Left ventricle myocardium superior (tissue), 1 donor: ENCODE measurements at regions not wholly inside any gene's neighbourhood (a gene's known extent, or its start where the extent isn't known, plus 50 kb on each side); places are given as distances from the start of the nearest gene placed in this dataset.

Source experiments
- ATAC-seq: fragments of 200-7000 bp; cut with Tn5 transposase; one replicate; pipeline ENCODE4 v1.9.1; 2020; ENCODE audit warnings: mild to moderate bottlenecking, moderate library complexity
- DNase-seq: peaks from one replicate; pipeline ENCODE4 v3.0.0-alpha.2; 2020
- intact Hi-C: fragments of 100-400 bp; cut with micrococcal nuclease; formaldehyde crosslinking; loops from one replicate; pipeline ENCODE4 v1.11.0; 2022
- donor health status: DM: no; HTN: yes; CAD: no; lungs with severe emphysema.

GRCh38 chr7:63008366-63008765 lies 990.3 kb upstream of the ZNF722 start:
- ATAC-seq, result no peak
- no peak for DNase-seq
- intact Hi-C loops, result no loop called here

DNA sequence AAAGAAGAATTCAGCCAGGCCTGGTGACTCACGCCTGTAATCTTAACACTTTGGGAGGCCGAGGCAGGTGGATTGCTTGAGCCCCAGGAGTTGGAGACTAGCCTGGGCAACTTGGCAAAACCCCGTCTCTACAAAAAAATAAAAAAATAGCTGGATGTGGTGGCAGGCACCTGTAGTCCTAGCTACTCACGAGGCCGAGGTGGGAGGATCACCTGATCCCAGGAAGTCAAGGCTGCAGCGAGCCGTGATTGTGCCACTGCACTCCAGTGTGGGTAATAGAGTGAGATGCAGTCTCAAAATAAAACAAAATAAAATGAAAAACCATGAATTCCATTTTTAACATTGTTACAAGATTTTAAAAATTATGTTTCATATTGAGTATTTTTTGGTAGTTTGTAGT lies 988.9 kb upstream of the ZNF722 start:
- DNase-seq (no peak), ATAC-seq (no peak)
- intact Hi-C loops, result no loop called here

DNA sequence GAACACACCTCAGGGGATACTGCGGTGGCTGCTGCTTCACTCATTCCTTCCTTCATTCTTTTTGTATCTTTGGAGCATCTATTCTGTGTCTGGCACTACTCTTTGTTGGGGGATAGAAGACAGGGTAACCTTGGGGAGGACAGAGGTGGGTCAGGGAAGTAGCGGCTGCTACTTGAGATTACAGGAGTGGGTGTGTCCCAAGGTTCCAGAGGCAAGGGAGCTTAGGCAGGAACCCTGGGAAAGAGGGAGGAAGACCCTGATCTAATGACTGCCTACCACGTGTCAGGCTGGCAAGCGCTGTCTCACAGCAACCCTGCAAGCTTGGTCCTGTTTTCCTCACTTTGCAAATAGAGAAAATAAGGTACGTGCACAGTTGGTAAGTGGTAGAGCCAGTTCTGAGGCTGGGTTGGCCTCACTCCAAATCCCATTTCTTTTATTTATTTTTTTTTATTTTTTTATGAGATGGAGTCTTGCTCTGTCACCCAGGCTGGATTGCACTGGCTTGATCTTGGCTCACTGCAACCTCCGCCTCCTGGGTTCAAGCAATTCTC lies 985.9 kb upstream of the ZNF722 start:
- intact Hi-C loops, result no loop called here

GRCh38 chr7:63014792-63015191 lies 983.9 kb upstream of the ZNF722 start:
- DNase-seq (no peak), ATAC-seq (no peak)
- intact Hi-C loops, result no loop called here

More for the DNA sequence above, 985.9 kb upstream of the ZNF722 start:
- ATAC-seq (no peak), DNase-seq (no peak)

DNA sequence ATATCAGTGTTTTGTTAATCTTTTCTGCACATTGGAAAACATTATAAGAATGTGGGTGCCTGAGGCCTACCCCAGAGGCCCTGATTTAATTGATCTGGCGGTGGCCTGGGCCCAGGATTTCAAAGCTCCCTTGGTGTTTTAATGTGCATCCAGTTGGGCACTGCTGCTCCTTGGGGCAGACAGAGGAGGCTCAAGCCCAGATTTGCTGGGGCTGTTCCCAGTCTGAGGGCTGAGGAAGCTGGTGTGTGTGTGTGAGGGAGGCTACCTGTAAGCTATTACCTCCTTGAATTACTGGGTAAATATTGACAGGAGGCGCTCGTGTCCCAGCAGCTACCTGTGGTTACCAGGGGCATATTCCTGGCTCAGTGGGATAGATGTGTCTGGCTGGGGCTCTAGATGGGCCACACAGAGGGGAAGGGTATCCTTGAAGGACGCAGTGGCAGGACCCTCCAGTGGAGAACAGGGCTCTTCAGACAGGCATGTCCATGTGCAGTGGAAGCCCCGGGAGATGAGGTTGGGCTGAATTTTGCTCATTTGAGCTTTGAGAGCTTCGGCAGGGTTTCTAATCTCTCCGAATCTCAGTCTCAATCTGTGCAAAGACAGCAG lies 975.4 kb upstream of the ZNF722 start:
- DNase-seq (no peak), ATAC-seq (no peak)
- intact Hi-C loops, result no loop called here

GRCh38 chr7:63024446-63024845 lies 974.2 kb upstream of the ZNF722 start:
- intact Hi-C loops, result no loop called here
- ATAC-seq, result no peak
- no peak for DNase-seq

DNA sequence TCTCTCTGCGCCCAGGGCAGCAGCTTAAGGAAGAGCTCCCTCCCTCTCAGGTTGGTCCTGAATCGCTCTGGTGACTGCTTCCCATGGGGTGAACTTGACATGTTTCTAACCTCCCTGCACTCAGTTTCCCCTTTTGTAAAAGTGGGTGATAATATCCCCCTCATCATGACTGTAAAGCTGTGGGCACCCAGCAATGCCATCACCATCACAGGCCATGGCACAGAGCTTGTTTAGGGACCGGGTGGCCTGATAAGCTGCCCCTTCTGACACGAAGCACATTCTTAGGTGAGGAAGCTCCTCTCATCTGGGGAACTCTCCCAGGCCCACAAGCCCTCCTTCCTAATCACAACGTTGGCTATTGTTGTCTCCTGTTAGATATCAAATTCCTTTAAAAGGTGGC lies 972.8 kb upstream of the ZNF722 start:
- no peak for ATAC-seq
- no peak for DNase-seq
- intact Hi-C loops, result no loop called here

GRCh38 chr7:63027075-63027474 lies 971.6 kb upstream of the ZNF722 start:
- intact Hi-C loops, result no loop called here
- DNase-seq, result no peak
- ATAC-seq, result no peak

GRCh38 chr7:63028376-63029206 lies 970.1 kb upstream of the ZNF722 start:
- ATAC-seq, result no peak
- intact Hi-C loops, result no loop called here

DNA sequence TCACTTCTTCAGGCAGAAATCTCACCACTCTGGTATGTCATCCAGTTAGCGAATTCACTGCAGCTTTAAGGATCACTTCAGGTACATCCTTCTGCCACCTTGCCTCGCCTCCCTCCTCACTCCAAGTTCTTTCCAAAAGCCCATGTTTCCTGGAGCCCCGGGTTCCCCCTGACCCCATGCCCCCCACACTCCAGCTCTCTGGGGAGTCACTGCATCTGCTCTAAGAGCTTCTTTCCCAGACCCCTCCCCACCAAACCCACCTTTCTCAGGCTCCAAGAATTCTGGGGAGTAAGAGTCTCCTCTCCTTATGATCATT lies 969.5 kb upstream of the ZNF722 start:
- DNase-seq (no peak), ATAC-seq (no peak)
- intact Hi-C loops, result no loop called here

More at GRCh38 chr7:63028376-63029206, 970.1 kb upstream of the ZNF722 start:
- no peak for DNase-seq

- intact Hi-C loops, result no loop called here
- DNase-seq, result no peak
- ATAC-seq, result no peak
These were observed 968.6 kb upstream of the ZNF722 start for GRCh38 chr7:63030061-63030460.

DNA sequence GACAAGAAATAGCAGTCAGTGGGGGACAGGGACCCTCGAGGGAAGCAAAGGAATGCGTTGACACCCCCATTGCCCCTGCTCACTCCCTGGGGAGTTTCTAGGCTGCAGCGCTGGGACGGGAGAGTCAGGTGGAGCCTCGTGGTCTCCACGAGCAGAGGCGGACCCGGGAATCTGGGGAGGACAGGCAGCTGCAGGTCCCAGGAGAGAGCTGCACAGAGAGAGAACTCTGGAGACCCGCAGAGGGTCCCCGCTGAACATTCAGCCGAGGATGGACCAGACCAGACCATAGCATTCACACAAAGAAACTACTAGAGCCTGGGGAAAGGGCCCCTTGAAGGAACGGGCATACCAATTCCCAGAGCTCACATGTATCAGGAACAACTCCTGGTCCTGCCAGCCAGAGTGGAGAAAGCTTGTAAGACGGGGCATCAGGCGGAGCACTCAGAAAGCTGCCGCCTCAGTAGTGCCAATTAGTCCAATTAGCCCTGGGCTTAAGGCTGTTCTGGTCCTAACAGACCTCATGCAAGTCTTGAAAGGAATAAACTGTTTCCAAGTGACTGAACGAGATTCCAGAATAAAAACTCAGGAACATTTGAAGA lies 966.7 kb upstream of the ZNF722 start:
- DNase-seq (no peak), ATAC-seq (no peak)
- intact Hi-C loops, result no loop called here

GRCh38 chr7:63037242-63037641 lies 961.4 kb upstream of the ZNF722 start:
- DNase-seq (no peak), ATAC-seq (no peak)
- intact Hi-C loops, result no loop called here

DNA sequence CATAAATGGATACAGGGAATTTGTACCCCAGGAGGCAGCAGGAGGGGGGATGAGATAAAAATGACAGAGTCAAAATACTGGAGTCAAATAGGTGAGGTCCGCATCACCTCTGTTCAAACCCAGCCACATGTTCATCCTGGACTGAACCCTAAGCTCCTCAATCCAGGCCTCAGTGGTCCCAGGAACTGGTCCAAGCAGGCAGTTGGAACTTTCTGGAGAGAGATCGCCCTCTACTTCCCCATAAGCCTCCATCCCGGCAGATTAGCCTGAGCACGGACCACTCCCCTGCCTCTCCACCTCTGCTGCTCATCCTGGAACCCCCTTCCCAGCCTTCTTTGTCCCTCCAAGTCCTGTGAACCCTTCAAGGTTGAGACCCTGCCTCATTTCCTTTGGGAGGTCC lies 959.7 kb upstream of the ZNF722 start:
- ATAC-seq, result no peak
- no peak for DNase-seq
- intact Hi-C loops, result no loop called here

DNA sequence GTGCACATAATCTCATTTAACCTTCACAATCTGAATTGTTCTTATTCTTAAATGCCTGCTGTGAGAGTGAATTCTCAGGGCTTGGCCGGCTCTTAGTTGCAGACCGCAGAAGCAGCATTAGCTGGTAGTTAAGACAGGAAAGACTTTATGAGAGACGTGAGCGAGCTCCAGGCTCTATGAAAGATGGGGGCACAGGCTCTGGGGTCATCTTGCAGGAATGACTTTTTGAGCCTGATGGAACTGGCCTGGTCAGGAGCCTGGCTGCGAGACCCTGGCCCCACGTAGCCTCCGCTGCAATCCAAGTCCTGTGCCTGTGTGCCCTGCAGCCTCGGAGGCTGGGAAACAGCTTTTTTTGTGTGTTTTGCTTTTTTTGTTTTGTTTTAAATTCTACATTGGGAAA lies 958.8 kb upstream of the ZNF722 start:
- DNase-seq (no peak), ATAC-seq (no peak)
- intact Hi-C loops, result no loop called here

DNA sequence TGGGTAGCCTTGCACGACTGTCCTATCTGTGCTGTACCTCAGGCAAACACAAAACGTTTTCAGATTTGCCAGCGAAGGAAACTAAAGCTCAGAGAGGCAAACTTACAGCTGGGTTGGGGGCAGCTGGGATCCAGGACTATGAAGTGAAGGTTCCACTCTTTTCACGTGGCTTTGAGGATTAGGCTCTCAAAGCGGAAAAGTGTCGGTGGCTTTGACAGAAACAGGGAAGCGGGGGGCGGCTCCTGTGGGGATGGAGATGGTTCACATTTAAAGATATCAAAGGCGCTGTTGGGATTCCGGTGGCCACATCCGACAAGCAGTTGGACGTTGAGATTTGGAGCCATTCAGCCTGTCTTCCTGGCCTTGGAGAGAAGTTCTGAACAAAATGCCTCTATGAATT lies 958.3 kb upstream of the ZNF722 start:
- ATAC-seq (no peak), DNase-seq (no peak)
- intact Hi-C loops, result no loop called here

DNA sequence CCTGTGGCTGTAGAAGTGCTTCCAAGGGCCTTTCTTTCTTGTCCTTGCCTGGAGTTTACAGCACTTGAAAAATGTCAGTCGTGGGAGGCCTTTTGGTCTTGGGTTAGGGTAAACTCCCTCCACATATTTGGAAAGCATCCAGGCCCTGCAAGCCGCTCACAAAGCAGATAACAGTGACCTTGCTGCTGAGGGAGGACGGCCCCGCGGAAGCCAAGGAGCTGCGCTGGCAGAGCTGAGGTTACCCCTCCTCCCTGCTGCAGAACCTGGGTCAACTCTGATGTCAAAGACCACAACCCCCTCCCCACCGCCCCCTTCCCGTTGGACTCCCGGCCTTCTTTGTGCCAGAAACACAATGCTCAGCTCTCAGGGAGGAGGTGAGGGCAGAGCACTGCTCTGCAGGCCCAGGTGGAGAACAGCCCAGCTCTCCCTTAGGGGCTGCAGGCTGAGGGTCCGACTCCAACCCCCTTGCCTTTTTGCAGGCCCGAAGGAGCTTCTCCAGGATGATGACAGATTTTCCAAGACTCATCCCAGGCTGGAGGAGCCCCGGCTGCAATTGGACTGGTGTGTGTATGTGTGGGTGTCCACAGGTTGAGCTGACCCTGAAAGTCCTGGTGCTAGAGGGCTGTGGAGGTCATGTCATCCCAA lies 957.6 kb upstream of the ZNF722 start:
- DNase-seq (no peak), ATAC-seq (no peak)
- intact Hi-C loops, result no loop called here

DNA sequence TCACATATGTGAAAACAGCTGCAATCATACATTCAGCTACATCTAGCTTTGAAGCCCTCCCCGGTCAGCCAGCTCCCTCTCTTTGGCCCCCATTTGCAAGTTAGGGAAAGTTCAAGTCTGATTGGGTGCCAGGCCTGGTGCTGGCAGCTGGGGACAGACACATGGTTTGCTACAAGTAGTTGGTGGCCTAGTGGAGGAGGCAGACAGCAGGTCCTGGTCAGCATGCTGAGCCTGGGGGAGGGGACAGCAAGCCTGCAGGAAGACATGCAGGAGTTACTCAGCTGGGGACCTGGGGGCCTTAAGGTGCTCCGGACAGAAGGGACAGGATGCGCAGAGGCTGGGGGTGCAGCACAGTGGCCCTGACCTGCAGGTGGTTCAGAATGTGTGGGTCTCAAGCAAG lies 956.9 kb upstream of the ZNF722 start:
- intact Hi-C loops, result no loop called here

GRCh38 chr7:63042730-63043511 lies 955.7 kb upstream of the ZNF722 start:
- intact Hi-C loops, result no loop called here
- ATAC-seq, result no peak
- DNase-seq, result no peak

More for the DNA sequence above, 956.9 kb upstream of the ZNF722 start:
- ATAC-seq, result no peak
- DNase-seq, result no peak
